ENCODE measurements at regions not wholly inside any gene's neighbourhood (a gene's known extent, or its start where the extent isn't known, plus 50 kb on each side); places are given as distances from the start of the nearest gene placed in this dataset.

GRCh38 chr20:48523191-48523995 lies 304.4 kb downstream of the PREX1 start (continued):
- TF ChIP-seq ZSCAN5A (CRISPR knock-in tag; IDR thresholded peaks at IDR 0.05; ENCODE audit: borderline replicate concordance) (no peak), ZFYVE20 (CRISPR knock-in tag; IDR thresholded peaks at IDR 0.05; ENCODE audit: borderline replicate concordance, low read depth) (peak; percentile 71; the same call in 1 of the 2 replicates), ZNF800 (CRISPR knock-in tag; IDR thresholded peaks at IDR 0.05) (peak; percentile 92), KDM5A (IDR thresholded peaks at IDR 0.05; ENCODE audit: borderline replicate concordance, low read length) (no peak), ZMAT3 (CRISPR knock-in tag; conservative IDR thresholded peaks at IDR 0.05) (peak; percentile 97), FOSL1 (CRISPR knock-in tag; IDR thresholded peaks at IDR 0.05; ENCODE audit: borderline replicate concordance) (no peak; the same call in 1 of the 2 replicates), SRSF4 (IDR thresholded peaks at IDR 0.05; ENCODE audit: low read depth, low read length, poor library complexity, severe bottlenecking) (no peak), ZNF570 (CRISPR knock-in tag; IDR thresholded peaks at IDR 0.05; ENCODE audit: borderline replicate concordance) (no peak), IKZF5 (CRISPR knock-in tag; IDR thresholded peaks at IDR 0.05) (peak; percentile 78), PAWR (CRISPR knock-in tag; IDR thresholded peaks at IDR 0.05; ENCODE audit: borderline replicate concordance) (no peak), RFX3 (CRISPR knock-in tag; IDR thresholded peaks at IDR 0.05) (peak; percentile 53; the same call in 1 of the 2 replicates), PRDM15 (CRISPR knock-in tag; IDR thresholded peaks at IDR 0.05) (peak; percentile 68), ZNF224 (CRISPR knock-in tag; IDR thresholded peaks at IDR 0.05) (no peak), MLLT10 (CRISPR knock-in tag; IDR thresholded peaks at IDR 0.05) (no peak), BATF2 (CRISPR knock-in tag; IDR thresholded peaks at IDR 0.05) (no peak), ZNF781 (CRISPR knock-in tag; IDR thresholded peaks at IDR 0.05; ENCODE audit: borderline replicate concordance, not compliant biosample characterization) (peak; percentile 97), ZNF616 (CRISPR knock-in tag; IDR thresholded peaks at IDR 0.05; ENCODE audit: low read depth) (no peak), NCOA5 (CRISPR knock-in tag; IDR thresholded peaks at IDR 0.05) (no peak), FOXJ3 (CRISPR knock-in tag; IDR thresholded peaks at IDR 0.05; ENCODE audit: borderline replicate concordance) (no peak), SALL1 (CRISPR knock-in tag; IDR thresholded peaks at IDR 0.05) (peak; percentile 90)
